ENCODE measurements at regions not wholly inside any gene's neighbourhood (a gene's known extent, or its start where the extent isn't known, plus 50 kb on each side); places are given as distances from the start of the nearest gene placed in this dataset.

- Mint-ChIP-seq H3K4me1 (peaks cover 5% of the 10 kb centered on the region), H3K9me3 (no peaks in the 10 kb centered on the region), H3K27me3 (peaks cover 36% of the 10 kb centered on the region), H3K4me3 (no peak overlapping the region), H3K36me3 (ENCODE audit: low read depth) (no peaks in the 10 kb centered on the region), H3K27ac (no peak overlapping the region)
- no peak for DNase-seq
- intact Hi-C loops (cut with micrococcal nuclease): loop anchor here (10.0 kb wide), 1 partner anchor 152 kb away; the partner anchor contains the start of gene ANO1
These were observed 103.4 kb upstream of the FGF3 start for GRCh38 chr11:69922596-69923111.

GRCh38 chr11:69923196-69923595 lies 104.0 kb upstream of the FGF3 start:
- Mint-ChIP-seq H3K36me3 (ENCODE audit: low read depth) (no peaks in the 10 kb centered on the region), H3K9me3 (no peaks in the 10 kb centered on the region), H3K27ac (no peak overlapping the region), H3K4me3 (no peak overlapping the region), H3K27me3 (peaks cover 36% of the 10 kb centered on the region), H3K4me1 (peaks cover 5% of the 10 kb centered on the region)
- intact Hi-C loops (cut with micrococcal nuclease): loop anchor here (10.0 kb wide), 1 partner anchor 152 kb away; the partner anchor contains the start of gene ANO1
- no peak for DNase-seq

DNA sequence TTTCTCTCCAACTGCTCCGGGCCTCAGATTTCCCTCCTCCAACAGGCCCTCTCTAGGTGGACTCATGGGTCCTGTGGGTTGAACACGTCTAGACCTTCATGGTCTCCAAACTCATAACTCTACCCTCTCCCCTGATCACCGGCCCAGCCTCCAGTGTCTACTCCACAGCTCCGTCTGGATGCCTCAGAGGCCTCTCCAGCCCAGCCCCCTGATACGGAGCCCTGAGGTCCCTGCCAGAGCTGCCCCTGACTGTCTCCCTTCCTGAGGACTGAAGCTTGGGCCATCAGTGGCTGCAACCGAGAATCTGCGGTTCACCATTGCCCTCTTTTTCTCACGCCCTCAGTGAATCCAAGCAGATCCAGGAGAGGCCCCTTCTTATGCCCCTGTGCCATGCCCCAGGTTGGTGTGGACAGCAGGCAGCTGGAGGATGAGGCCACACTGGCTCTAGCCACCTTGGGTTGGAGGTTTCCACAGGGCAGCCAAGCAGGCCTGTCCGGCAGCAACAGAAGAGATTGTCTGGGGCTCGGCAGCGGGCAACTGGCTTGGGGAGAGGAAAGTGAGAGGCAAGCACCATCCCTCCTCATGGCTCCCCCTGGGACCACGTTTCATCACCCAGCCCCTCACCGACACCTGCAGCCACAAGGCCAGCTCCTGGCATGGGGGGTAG lies 104.6 kb upstream of the FGF3 start:
- intact Hi-C loops (cut with micrococcal nuclease): loop anchor here (10.0 kb wide), 1 partner anchor 151 kb away; the partner anchor contains the start of gene ANO1
- Mint-ChIP-seq H3K4me3 (no peak overlapping the region), H3K9me3 (no peaks in the 10 kb centered on the region), H3K27ac (no peak overlapping the region), H3K4me1 (peaks cover 5% of the 10 kb centered on the region), H3K36me3 (ENCODE audit: low read depth) (no peaks in the 10 kb centered on the region), H3K27me3 (peaks cover 36% of the 10 kb centered on the region)
- no peak for DNase-seq

DNA sequence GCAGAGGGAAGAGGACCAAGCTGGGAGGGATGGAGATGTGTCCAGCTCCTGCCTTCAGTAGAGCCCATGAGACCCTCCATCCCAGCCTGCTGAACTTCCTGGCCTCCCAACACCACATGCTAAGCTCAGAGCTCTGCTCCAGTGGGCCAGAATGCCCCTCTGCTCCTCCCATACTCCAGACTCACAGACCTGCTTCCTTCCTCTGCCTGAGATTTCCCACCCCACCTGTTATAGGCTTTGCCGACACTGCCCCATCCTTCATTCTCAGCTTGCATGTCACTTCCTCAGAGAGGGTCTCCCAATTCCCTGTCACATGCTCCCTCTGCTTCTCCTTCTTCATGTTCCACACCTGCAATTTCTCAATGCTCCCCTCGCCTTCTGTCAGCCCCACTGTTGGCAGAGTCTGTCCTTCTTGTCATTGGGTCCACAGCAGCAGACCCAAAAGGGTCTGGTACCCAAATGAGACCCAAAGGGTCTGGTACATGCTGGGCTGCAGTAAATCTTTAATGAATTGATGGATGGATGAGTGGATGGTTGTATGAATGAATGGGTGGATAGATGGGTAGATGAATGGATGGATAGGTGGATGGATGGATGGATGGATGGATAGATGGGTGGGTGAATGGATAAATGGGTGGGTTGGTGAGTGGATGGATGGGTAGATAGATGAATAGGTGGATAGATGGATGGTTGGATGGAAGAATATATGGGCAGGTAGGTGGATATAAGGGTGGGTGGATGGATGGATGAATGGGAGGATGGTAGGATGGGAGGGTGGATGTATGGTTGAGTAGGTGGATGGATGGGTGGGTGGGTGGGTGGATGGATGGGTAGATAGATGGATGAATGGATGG lies 105.3 kb upstream of the FGF3 start:
- Mint-ChIP-seq H3K4me3 (no peak overlapping the region), H3K27ac (no peak overlapping the region), H3K4me1 (peaks cover 5% of the 10 kb centered on the region), H3K27me3 (peaks cover 33% of the 10 kb centered on the region), H3K9me3 (no peaks in the 10 kb centered on the region), H3K36me3 (ENCODE audit: low read depth) (no peaks in the 10 kb centered on the region)
- intact Hi-C loops (cut with micrococcal nuclease): loop anchor here (10.0 kb wide), 1 partner anchor 150 kb away; the partner anchor contains the start of gene ANO1
- no peak for DNase-seq

DNA sequence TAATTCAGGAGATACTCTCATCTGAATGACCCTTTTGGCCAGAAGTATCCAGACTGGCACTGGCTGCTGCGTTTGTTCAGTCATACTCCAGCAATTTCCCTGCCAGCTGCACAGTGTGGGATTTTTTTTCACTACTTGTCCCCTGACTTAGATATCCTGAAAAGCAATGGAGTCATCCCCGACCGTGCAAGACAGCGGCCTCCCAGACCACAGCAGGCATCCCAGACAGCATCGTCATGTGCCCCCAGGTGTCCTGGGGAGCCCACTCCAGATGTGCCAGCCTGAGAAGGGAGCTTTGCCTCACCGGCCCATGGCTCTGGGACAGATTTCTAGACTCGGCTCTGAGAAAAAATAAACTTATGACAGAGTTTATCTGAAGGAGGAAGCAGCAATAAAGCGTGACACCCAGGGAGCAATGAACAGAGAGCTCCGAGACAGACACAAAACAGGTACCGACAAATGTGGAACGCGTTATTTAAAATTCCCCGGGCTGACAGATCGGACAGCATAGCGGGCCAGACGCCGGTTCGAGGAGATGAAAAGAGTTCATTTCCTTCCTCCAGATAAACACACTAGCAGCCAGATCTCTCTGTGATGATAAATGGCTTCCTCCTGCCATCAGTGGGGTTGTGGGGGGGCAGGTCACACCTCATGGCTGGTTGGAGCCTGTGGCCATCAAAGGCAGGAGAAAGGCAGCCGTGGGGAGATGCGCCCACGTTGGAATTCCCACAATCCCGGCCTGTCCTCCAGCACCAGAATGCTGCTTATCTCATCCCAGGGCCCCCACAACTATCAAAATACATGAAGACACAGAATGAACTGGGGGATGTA lies 106.4 kb upstream of the FGF3 start:
- Mint-ChIP-seq H3K27ac (no peak overlapping the region), H3K9me3 (no peaks in the 10 kb centered on the region), H3K27me3 (peaks cover 33% of the 10 kb centered on the region), H3K4me1 (peaks cover 5% of the 10 kb centered on the region), H3K4me3 (no peak overlapping the region), H3K36me3 (ENCODE audit: low read depth) (no peaks in the 10 kb centered on the region)
- intact Hi-C loops (cut with micrococcal nuclease): loop anchor here (10.0 kb wide), 1 partner anchor 149 kb away; the partner anchor contains the start of gene ANO1
- DNase-seq: no peak

- Mint-ChIP-seq H3K4me1 (peaks cover 5% of the 10 kb centered on the region), H3K4me3 (no peak overlapping the region), H3K9me3 (no peaks in the 10 kb centered on the region), H3K27ac (no peak overlapping the region), H3K36me3 (ENCODE audit: low read depth) (no peaks in the 10 kb centered on the region), H3K27me3 (peaks cover 33% of the 10 kb centered on the region)
- intact Hi-C loops (cut with micrococcal nuclease): loop anchor here (10.0 kb wide), 1 partner anchor 148 kb away; the partner anchor contains the start of gene ANO1
- DNase-seq: no peak
These were observed 107.3 kb upstream of the FGF3 start for GRCh38 chr11:69926376-69927050.

DNA sequence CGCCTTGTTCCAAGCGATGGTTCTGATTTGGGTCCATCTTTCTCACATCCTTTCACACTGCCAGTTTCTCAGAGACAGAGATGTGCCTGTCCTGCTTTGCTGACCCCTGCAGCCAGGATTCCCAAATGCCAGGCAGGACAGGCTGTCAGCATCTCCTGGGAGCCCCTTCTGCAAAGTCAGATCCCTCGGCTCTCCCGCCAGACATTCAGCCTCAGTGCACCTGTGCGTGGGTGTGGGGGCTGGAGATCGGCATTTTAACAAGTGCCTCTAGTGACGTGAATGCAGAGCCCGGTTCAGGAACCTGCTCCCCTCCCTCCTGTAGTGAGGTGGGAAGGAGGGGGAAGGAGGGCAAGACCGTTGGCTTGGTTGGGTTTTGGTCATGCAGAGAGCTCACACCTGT lies 108.9 kb upstream of the FGF3 start:
- Mint-ChIP-seq H3K4me3 (no peak overlapping the region), H3K9me3 (no peaks in the 10 kb centered on the region), H3K4me1 (peaks cover 5% of the 10 kb centered on the region), H3K27ac (no peak overlapping the region), H3K36me3 (ENCODE audit: low read depth) (no peaks in the 10 kb centered on the region), H3K27me3 (peaks cover 32% of the 10 kb centered on the region)
- no peak for DNase-seq
- intact Hi-C loops (cut with micrococcal nuclease): loop anchor here (10.0 kb wide), 1 partner anchor 147 kb away; the partner anchor contains the start of gene ANO1

- Mint-ChIP-seq H3K9me3 (no peaks in the 10 kb centered on the region), H3K27ac (no peak overlapping the region), H3K36me3 (ENCODE audit: low read depth) (no peaks in the 10 kb centered on the region), H3K4me3 (no peak overlapping the region), H3K27me3 (peaks cover 35% of the 10 kb centered on the region), H3K4me1 (peaks cover 5% of the 10 kb centered on the region)
- no peak for DNase-seq
- intact Hi-C loops (cut with micrococcal nuclease): loop anchor here (10.0 kb wide), 1 partner anchor 146 kb away; the partner anchor contains the start of gene ANO1
These were observed 109.8 kb upstream of the FGF3 start for GRCh38 chr11:69928975-69929374.

GRCh38 chr11:69930081-69931059 lies 111.2 kb upstream of the FGF3 start:
- intact Hi-C loops (cut with micrococcal nuclease): no loop called here
- Mint-ChIP-seq H3K27ac (no peak overlapping the region), H3K9me3 (no peaks in the 10 kb centered on the region), H3K36me3 (ENCODE audit: low read depth) (no peaks in the 10 kb centered on the region), H3K4me1 (peaks cover 5% of the 10 kb centered on the region), H3K27me3 (peaks cover 26% of the 10 kb centered on the region), H3K4me3 (no peak overlapping the region)
- DNase-seq: no peak

DNA sequence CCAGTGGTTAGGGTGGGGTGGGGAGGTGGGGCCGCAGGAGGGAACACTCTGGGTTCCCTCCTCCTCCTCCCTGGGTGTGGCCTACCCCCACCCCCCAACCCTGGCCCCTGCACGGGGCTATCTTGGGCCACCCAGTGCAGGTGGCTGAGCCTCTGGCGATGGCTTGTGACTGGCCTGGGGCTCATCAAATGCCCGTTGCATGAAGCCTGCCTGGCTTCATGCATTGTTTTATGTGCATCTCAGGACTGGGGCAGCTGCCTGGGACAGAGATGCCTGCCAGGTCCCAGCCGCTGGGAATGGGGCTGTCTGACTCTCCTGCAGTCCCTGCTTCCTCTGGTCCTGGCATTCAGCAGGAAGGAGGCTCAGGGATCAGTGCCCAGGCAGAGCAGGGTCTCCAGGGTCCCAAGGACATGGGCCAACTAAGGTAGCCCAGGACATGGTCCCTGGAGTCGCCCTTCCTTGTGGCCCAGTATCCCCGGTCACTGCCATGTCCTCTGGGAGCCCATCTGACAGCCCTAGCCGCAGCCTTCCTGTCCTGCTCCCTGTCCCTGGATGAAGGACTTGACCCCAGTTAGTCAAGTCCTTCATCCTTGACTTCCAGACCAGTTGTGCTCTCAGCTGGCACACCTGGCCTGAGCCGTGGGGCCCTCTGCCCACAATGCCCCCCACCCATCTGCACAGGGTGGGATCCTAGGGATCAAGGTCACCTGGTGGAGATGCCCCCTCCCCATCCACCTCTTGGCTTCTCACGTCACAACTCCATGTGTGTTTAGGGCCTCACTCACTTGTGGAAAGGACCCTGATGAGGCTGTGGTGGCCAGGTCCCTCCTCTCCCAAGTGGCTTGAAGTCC lies 112.1 kb upstream of the FGF3 start:
- Mint-ChIP-seq H3K4me3 (no peak overlapping the region), H3K27ac (no peak overlapping the region), H3K4me1 (no peaks in the 10 kb centered on the region), H3K9me3 (no peaks in the 10 kb centered on the region), H3K36me3 (ENCODE audit: low read depth) (no peaks in the 10 kb centered on the region), H3K27me3 (peaks cover 18% of the 10 kb centered on the region)
- intact Hi-C loops (cut with micrococcal nuclease): no loop called here
- no peak for DNase-seq

DNA sequence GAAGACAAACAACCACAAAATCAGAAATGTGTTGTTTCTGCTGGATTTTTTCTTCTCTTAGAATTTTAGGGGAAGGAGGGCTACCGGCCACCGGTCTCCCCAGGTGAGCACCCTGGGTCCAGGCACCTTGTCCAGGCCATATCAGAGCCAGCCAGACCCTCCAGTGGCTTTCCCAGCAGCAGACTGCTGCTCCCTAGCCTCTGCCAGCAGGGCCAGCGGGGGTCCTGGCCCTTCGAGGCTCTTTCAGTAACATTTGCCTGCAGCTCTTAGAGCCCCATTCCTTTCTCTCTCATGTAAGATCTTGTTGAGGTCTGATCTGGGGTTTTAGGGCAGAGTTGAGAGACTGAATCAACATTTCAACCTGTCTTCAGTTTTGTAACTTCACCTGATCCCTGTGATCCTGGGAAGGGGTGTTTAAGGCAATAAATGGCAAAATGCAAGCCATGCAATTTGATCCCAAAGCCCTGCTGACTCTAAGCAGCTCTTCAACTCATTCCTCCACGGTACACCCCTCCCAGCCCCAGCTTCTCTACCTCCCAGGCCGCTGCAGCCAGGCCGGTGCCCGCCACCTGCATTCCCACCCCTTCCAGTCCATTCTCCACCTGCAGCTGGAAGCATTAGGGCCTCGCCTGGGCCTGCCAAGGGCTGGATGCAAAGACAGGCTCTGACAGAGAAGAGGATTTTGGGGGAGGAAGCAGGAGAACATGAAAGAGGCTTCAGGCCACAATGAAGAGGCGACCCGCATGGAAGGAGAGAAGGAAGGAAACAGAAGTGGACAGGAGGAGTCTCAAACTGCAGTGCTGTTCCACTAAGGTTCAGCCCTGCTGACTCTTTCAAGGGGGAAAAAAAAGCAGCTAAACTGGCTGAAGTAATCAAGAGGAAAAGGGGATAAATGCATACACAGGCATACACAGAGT lies 113.0 kb upstream of the FGF3 start:
- intact Hi-C loops (cut with micrococcal nuclease): no loop called here
- Mint-ChIP-seq H3K4me3 (no peak overlapping the region), H3K36me3 (ENCODE audit: low read depth) (no peaks in the 10 kb centered on the region), H3K27me3 (peaks cover 12% of the 10 kb centered on the region), H3K9me3 (no peaks in the 10 kb centered on the region), H3K4me1 (no peaks in the 10 kb centered on the region), H3K27ac (no peak overlapping the region)
- no peak for DNase-seq
